Immature natural killer cell (primary cell): ENCODE measurements at regions not wholly inside any gene's neighbourhood (a gene's known extent, or its start where the extent isn't known, plus 50 kb on each side); places are given as distances from the start of the nearest gene placed in this dataset.

ENCODE experiments used
- DNase-seq, 3 donors: peaks; one replicate each; pipeline ENCODE4 v3.0.0; 2022; ENCODE audit warnings: mixed read lengths in 1 of 3
- H3K27ac Mint-ChIP-seq, 6 donors: one replicate each; pipeline ENCODE4 v1.8.0; 2020; ENCODE audit warnings: mixed read lengths in 6 of 6, mild to moderate bottlenecking in 5 of 6, inconsistent platforms in 4 of 6, moderate library complexity in 3 of 6
- H3K27me3 Mint-ChIP-seq, 3 donors: one replicate each; pipeline ENCODE4 v1.8.0; 2020 to 2021; ENCODE audit warnings: low read depth in 3 of 3, mild to moderate bottlenecking in 3 of 3, mixed read lengths in 3 of 3, moderate library complexity in 3 of 3, inconsistent platforms in 1 of 3
- H3K36me3 Mint-ChIP-seq, 3 donors: one replicate each; pipeline ENCODE4 v1.8.0; 2020; ENCODE audit warnings: mixed read lengths in 3 of 3, inconsistent platforms in 2 of 3, mild to moderate bottlenecking in 2 of 3
- H3K4me1 Mint-ChIP-seq, 2 donors: one replicate each; pipeline ENCODE4 v1.8.0; 2020; ENCODE audit warnings: inconsistent platforms in 2 of 2, mild to moderate bottlenecking in 2 of 2, mixed read lengths in 2 of 2, moderate library complexity in 1 of 2
- H3K4me3 Mint-ChIP-seq, 5 donors: one replicate each; pipeline ENCODE4 v1.8.0; 2020; ENCODE audit warnings: mild to moderate bottlenecking in 5 of 5, mixed read lengths in 5 of 5, inconsistent platforms in 3 of 5, moderate library complexity in 3 of 5
- H3K9me3 Mint-ChIP-seq, 6 donors: one replicate each; pipeline ENCODE4 v1.8.0; 2020; ENCODE audit warnings: mild to moderate bottlenecking in 6 of 6, mixed read lengths in 6 of 6, inconsistent platforms in 4 of 6, moderate library complexity in 3 of 6

DNA sequence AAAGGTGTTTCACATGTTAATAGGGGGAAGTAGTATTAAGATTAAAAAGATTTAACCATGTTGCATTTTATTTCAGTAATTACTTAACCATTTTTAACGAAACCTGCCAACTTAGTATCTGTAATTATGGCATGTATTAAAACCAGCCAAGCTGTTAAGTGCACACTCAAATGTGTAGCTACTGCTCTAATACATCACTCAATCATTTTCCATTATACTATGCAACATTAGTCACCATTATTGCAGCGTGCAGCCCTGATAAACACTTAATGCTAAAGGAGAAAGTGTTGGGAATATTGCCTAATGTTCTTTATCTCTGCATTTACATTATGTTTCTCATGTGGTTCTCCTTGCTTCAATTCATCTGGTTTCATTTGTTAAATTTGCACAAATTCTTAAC is 745.9 kb upstream of the FAM98A start:
- no peak overlapping the region for H3K4me3 Mint-ChIP-seq
- no peaks in the 10 kb centered on the region for H3K36me3 Mint-ChIP-seq
- H3K9me3 Mint-ChIP-seq = peaks cover 5 to 21% (median 8%) of the 10 kb centered on the region in 6 donors
- no peak overlapping the region for H3K27ac Mint-ChIP-seq
- H3K27me3 Mint-ChIP-seq = peaks cover 0 to 4% (median 0%) of the 10 kb centered on the region in 3 donors
- no peaks in the 10 kb centered on the region for H3K4me1 Mint-ChIP-seq
- DNase-seq = no peak

DNA sequence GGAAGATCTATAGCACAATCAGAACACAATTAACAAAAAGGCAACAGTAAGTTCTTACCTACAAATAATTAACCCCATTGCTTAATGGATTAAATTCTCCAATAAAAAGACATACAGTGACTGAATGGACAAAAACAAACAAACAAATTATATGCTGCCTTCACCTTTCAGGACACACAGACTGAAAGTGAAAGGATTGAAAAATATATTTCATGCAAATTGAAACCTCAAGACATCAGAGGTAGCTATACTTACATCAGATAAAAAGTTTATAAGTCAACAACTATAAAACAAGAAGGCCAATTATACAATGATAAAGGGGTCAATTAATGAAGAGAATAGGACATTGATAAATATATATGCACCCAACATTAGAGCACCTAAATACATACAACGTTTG is 741.2 kb upstream of the FAM98A start:
- Mint-ChIP-seq H3K36me3 (no peaks in the 10 kb centered on the region), H3K9me3 (peaks cover 2 to 35% (median 7%) of the 10 kb centered on the region in 6 donors), H3K27me3 (peaks cover 0 to 2% (median 0%) of the 10 kb centered on the region in 3 donors), H3K27ac (no peak overlapping the region), H3K4me1 (no peaks in the 10 kb centered on the region), H3K4me3 (no peak overlapping the region)
- DNase-seq = no peak

DNA sequence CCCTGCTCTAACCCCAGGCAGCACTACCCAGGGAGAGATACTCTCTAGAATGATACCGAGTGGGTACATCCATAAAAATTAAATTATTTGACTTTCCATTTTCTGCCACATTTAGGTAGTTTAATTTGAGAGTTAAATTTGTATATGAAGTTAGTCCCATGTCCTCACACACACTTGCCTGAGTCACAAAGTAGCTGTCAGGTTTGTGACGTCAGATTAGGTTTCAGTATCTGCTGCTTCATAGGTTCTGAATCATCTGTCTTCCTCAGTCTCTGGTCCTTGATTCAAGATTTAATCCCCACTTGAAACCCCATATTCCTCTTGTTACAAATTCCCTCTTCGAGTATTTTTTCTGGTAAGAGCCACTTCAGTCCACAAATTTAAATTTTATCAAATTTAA is 738.6 kb upstream of the FAM98A start:
- DNase-seq = no peak
- Mint-ChIP-seq H3K27ac (no peak overlapping the region), H3K27me3 (peaks cover 0 to 2% (median 0%) of the 10 kb centered on the region in 3 donors), H3K4me3 (no peak overlapping the region), H3K4me1 (no peaks in the 10 kb centered on the region), H3K36me3 (no peaks in the 10 kb centered on the region), H3K9me3 (peaks cover 2 to 34% (median 9%) of the 10 kb centered on the region in 6 donors)

DNA sequence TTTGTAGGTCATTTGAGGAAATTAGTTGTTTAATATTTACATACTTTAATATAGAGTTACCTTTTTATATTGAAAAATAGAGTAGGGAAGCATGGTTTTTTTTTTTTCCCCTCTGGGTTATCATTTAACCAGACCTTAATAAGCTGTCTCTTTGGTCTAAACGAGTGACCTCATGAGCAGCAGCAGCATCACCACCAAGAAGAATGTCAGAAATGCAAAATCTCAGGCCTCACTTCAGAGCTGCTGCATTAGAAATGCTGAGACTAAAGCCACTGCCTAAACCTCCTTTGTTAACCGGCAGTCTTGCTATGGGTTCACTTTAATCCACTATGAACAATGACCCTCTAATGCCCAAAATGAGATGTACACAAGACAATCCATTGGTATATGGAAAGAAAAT is 733.7 kb upstream of the FAM98A start:
- no peaks in the 10 kb centered on the region for H3K36me3 Mint-ChIP-seq
- H3K27ac Mint-ChIP-seq = no peak overlapping the region
- H3K9me3 Mint-ChIP-seq = peaks cover 3 to 26% (median 10%) of the 10 kb centered on the region in 6 donors
- DNase-seq = no peak
- no peaks in the 10 kb centered on the region for H3K4me1 Mint-ChIP-seq
- H3K4me3 Mint-ChIP-seq = no peak overlapping the region
- H3K27me3 Mint-ChIP-seq = no peaks in the 10 kb centered on the region

DNA sequence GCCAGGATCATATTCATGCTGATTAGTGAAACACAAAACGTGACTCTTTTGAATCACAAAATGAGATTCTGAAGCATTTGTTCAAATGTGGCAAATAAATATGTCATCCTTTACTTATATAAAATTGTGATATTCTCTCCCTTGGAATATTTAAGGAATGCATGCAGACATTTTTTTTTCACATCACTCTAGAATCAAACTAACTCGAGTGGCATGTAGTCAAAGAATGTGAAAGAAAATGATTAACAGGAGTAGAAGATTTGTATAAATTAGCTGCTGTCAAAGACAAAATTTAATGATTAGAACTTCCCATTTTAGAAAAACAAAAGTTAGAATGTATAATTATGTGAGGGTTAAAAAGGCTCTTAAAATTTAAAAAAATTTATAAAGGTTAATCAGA is 721.0 kb upstream of the FAM98A start:
- Mint-ChIP-seq H3K27me3 (no peaks in the 10 kb centered on the region), H3K36me3 (peaks cover 0 to 4% (median 0%) of the 10 kb centered on the region in 3 donors), H3K27ac (no peak overlapping the region), H3K4me3 (no peak overlapping the region), H3K4me1 (no peaks in the 10 kb centered on the region), H3K9me3 (peaks cover 0 to 15% (median 3%) of the 10 kb centered on the region in 6 donors)
- no peak for DNase-seq

DNA sequence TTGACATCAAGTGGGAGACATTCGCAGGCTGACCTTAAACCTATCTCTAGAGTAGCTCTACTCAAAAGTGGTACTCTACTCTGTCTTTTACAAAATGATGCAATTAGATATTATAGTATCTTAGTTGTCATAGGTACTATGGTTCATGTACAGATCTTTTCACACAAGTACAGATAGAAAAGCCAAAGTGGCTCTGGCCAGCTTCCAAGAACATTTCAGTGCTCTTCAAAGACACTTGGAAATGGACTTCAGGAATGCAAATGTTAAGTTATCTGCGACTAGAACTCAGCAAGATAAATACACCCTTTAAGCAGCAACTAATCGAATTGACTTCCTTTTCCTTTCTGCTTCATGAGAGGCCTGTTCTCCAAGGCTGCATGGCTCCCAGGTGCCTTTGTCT is 718.7 kb upstream of the FAM98A start:
- Mint-ChIP-seq H3K27me3 (peaks cover 0 to 2% (median 0%) of the 10 kb centered on the region in 3 donors), H3K4me1 (no peaks in the 10 kb centered on the region), H3K27ac (no peak overlapping the region), H3K9me3 (peaks cover 4 to 15% (median 5%) of the 10 kb centered on the region in 6 donors), H3K4me3 (no peak overlapping the region), H3K36me3 (peaks cover 0 to 4% (median 0%) of the 10 kb centered on the region in 3 donors)
- DNase-seq = no peak

DNA sequence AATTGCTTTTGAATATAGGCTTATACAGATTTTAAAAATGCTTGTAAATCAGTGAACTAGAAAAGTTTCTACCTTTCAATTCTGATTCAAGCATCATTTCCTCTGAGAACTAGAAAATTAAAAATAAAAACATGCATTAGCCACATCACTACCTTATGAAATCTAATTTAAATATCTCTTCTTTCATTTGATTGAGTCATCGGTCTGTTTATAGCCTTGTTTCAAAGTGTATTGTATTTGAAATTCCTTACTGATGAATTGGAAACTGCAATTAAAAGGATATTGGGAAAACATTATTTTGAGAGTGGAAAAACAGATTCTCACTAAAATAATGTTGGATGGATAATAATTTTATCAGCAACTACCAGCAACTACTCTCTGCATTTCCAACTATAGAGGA is 717.7 kb upstream of the FAM98A start:
- DNase-seq = no peak
- Mint-ChIP-seq H3K4me3 (no peak overlapping the region), H3K4me1 (no peaks in the 10 kb centered on the region), H3K27ac (no peak overlapping the region), H3K27me3 (peaks cover 0 to 2% (median 0%) of the 10 kb centered on the region in 3 donors), H3K36me3 (peaks cover 0 to 8% (median 0%) of the 10 kb centered on the region in 3 donors), H3K9me3 (peaks cover 5 to 20% (median 10%) of the 10 kb centered on the region in 6 donors)

DNA sequence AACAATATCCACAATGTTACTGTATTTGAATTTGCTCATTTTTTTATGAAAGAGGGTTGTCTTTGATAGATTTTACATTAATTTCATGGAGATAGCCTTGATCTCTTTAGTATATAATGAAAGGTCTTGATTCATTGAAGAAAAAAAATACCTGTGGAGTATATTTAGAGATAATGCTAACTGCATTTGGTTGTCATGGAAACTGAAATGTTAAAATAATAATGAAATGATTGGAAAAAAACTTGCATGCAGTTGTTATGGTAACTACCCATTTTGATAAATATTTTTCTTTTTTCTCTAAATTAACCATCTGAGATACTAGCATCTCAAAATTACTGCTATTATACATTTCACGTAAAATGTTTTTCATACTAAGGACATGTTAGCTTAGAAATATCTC is 712.7 kb upstream of the FAM98A start:
- DNase-seq = no peak
- Mint-ChIP-seq H3K4me3 (no peak overlapping the region), H3K27me3 (peaks cover 0 to 3% (median 0%) of the 10 kb centered on the region in 3 donors), H3K27ac (no peak overlapping the region), H3K36me3 (peaks cover 0 to 6% (median 0%) of the 10 kb centered on the region in 3 donors), H3K9me3 (peaks cover 5 to 29% (median 13%) of the 10 kb centered on the region in 6 donors), H3K4me1 (no peaks in the 10 kb centered on the region)

DNA sequence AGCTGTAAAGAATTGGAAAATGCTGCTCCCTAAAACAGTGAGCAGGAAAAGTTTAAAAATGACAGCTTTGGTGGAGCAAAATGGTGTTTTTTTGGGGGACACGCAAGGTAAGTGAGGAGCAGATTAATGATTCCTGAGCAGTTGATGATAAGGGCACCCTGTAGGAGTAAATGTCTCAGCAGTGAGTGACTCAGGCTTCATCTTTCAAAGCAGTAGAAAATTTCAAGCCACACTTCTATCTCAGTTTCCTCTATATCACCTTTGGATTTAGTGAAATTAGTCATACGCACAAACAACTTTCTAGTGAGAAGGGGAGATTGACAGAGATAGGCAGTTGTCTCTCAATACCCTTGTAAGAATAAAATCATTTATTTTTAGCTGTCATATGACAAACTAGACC is 709.0 kb upstream of the FAM98A start:
- no peak for DNase-seq
- Mint-ChIP-seq H3K9me3 (peaks cover 0 to 34% (median 14%) of the 10 kb centered on the region in 6 donors), H3K4me1 (no peaks in the 10 kb centered on the region), H3K27ac (no peak overlapping the region), H3K27me3 (peaks cover 0 to 3% (median 0%) of the 10 kb centered on the region in 3 donors), H3K36me3 (peaks cover 0 to 6% (median 0%) of the 10 kb centered on the region in 3 donors), H3K4me3 (no peak overlapping the region)

DNA sequence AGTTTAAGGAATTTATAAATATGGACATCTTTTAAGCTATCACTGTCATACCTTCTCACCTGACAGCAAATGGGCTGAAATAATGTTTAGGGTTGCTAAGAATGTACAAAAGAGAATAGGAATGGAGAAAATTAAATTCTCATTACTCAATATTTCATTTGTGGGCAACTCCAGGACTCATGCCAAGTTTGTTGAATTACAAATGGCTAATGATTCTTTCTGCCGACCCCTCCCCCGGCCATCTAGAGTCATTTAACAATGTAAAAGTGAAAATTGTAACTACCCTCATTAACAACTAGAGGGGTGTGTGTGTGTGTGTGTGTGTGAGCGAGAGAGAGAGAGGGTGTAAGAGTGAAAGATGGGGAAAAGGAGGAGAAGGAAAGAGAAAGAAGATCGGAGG is 708.5 kb upstream of the FAM98A start:
- Mint-ChIP-seq H3K4me3 (no peak overlapping the region), H3K4me1 (no peaks in the 10 kb centered on the region), H3K27ac (no peak overlapping the region), H3K27me3 (peaks cover 0 to 1% (median 0%) of the 10 kb centered on the region in 3 donors), H3K9me3 (peaks cover 0 to 32% (median 13%) of the 10 kb centered on the region in 6 donors), H3K36me3 (peaks cover 0 to 6% (median 0%) of the 10 kb centered on the region in 3 donors)
- DNase-seq = no peak

DNA sequence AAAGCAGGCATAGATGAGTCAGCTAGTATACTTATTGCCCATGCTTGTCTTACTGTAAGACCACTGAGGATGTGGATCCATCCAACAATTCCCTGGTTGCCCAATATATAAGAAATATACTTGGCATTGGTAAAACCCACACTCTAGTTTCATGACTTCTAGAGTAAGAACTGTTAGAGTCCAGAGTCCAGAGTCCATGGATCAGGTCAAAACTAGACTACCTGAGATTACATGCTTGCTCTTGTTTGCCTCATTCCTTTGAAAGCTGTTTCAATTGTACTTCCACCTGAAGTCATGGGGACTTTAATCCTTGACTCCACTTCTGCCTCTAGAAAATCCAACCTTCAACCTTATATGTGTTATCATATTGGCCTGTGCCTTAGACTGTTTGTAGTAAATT is 707.6 kb upstream of the FAM98A start:
- H3K27me3 Mint-ChIP-seq = peaks cover 0 to 1% (median 0%) of the 10 kb centered on the region in 3 donors
- H3K4me3 Mint-ChIP-seq = no peak overlapping the region
- no peaks in the 10 kb centered on the region for H3K4me1 Mint-ChIP-seq
- no peak overlapping the region for H3K27ac Mint-ChIP-seq
- H3K9me3 Mint-ChIP-seq = peaks cover 0 to 30% (median 7%) of the 10 kb centered on the region in 6 donors
- DNase-seq = no peak
- peaks cover 0 to 3% (median 0%) of the 10 kb centered on the region in 3 donors for H3K36me3 Mint-ChIP-seq

DNA sequence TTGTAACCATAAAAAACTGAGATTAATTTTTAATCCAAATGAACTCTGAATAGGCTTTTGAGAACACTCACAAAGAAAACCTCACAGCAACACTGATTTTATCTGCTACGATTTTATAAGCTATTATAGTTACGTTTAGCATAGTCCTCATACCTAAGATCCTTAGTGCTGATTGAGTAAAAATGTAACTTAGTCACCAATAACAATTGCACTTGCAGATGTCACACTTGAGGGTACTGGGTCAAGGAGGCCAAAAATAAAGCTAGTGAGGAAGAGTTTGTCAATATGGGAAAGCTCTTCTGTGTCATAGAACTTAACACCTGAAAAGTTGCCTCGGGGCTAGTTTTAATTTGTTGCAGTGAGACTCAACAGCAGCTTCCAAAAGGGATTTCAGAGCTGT is 706.5 kb upstream of the FAM98A start:
- Mint-ChIP-seq H3K27me3 (peaks cover 0 to 1% (median 0%) of the 10 kb centered on the region in 3 donors), H3K9me3 (peaks cover 0 to 29% (median 10%) of the 10 kb centered on the region in 6 donors), H3K4me1 (no peaks in the 10 kb centered on the region), H3K36me3 (peaks cover 0 to 3% (median 0%) of the 10 kb centered on the region in 3 donors), H3K27ac (no peak overlapping the region), H3K4me3 (no peak overlapping the region)
- no peak for DNase-seq

DNA sequence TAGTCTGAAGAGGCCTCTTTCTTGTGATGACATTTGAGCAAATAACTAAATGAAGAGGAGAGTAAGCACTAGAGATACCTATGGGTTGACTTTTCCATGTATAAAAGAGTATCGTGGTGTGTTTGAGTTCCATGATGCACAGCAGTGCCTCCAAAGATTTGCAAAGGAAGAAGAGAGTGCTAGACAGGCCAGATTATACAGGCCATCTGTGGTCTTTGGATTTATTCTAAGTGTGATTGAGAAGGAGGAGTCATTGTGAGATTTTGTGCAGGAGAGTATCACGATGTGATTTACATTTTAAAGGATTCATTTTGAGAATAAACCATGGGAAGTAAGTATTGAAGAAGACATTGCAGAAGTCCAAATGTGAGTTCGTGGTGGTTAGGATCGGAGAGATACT is 695.9 kb upstream of the FAM98A start:
- Mint-ChIP-seq H3K4me1 (no peaks in the 10 kb centered on the region), H3K36me3 (no peaks in the 10 kb centered on the region), H3K4me3 (no peak overlapping the region), H3K27ac (no peak overlapping the region), H3K27me3 (peaks cover 0 to 2% (median 0%) of the 10 kb centered on the region in 3 donors), H3K9me3 (peaks cover 4 to 18% (median 12%) of the 10 kb centered on the region in 6 donors)
- DNase-seq = no peak

DNA sequence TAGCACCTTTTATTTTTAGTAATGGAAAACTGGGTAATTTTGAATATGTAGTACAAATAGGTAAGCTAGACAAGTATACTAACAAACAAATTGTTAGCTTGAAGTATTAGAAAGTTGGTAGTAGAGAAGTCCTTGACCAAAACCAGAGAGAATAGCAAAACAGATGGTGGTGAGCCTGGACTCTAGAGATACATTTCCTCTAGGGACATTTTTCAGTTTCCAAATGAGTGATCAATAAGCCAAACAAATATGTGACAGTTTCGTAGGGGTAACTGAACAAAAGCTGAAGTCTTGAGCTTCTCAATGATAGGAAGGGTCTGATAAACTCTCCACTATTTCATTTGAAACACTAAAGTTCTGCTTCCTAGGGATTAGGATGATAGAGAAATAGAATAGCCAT is 692.0 kb upstream of the FAM98A start:
- DNase-seq = no peak
- H3K4me3 Mint-ChIP-seq = no peak overlapping the region
- H3K36me3 Mint-ChIP-seq = peaks cover 0 to 4% (median 0%) of the 10 kb centered on the region in 3 donors
- no peak overlapping the region for H3K27ac Mint-ChIP-seq
- H3K4me1 Mint-ChIP-seq = no peaks in the 10 kb centered on the region
- peaks cover 4 to 26% (median 17%) of the 10 kb centered on the region in 6 donors for H3K9me3 Mint-ChIP-seq
- peaks cover 0 to 2% (median 2%) of the 10 kb centered on the region in 3 donors for H3K27me3 Mint-ChIP-seq

DNA sequence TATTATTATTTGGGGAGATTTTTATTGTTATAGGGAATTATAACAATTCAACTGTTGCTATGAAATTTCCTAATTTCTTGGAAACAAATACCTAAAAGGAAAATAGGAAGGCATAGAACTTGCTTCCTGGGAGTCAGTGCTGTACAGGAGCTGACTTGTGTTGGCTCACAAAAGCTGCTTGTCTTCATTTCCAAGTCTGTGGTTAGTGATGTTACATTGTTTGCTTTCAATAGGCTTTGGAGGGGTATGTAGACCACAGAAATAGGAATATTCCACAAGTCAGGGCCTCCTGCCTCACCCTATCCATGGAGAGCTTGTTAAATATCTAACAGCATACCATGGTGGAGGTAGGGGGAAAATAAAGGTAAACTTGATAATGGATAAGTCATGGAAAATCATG is 688.9 kb upstream of the FAM98A start:
- Mint-ChIP-seq H3K4me3 (no peak overlapping the region), H3K36me3 (peaks cover 0 to 4% (median 0%) of the 10 kb centered on the region in 3 donors), H3K4me1 (no peaks in the 10 kb centered on the region), H3K9me3 (peaks cover 4 to 27% (median 17%) of the 10 kb centered on the region in 6 donors), H3K27me3 (peaks cover 0 to 2% (median 0%) of the 10 kb centered on the region in 3 donors), H3K27ac (no peak overlapping the region)
- no peak for DNase-seq
